HG03354 (cell line): ENCODE measurements at regions not wholly inside any gene's neighbourhood (a gene's known extent, or its start where the extent isn't known, plus 50 kb on each side); places are given as distances from the start of the nearest gene placed in this dataset.
"Not testable (repeated sequence)": the region's sequence is repeated elsewhere in the genome, so short reads cannot be mapped to it uniquely, and the experiment has no call there.

Source experiments
- ATAC-seq: cut with Tn5 transposase; IDR thresholded peaks from one replicate; pipeline ENCODE4 v1.9.1; 2021; ENCODE audit warnings: mild to moderate bottlenecking; ENCODE audit not compliant: unreplicated experiment, poor library complexity, severe bottlenecking

GRCh38 chr18:6565815-6566081 lies 151.0 kb upstream of the L3MBTL4 start:
- no peak for ATAC-seq

GRCh38 chr18:6566338-6566911 lies 151.7 kb upstream of the L3MBTL4 start:
- ATAC-seq: no peak

GRCh38 chr18:6569813-6570212 lies 155.1 kb upstream of the L3MBTL4 start:
- ATAC-seq: no peak

GRCh38 chr18:6570581-6571238 lies 156.0 kb upstream of the L3MBTL4 start:
- no peak for ATAC-seq

- no peak for ATAC-seq
Measured at GRCh38 chr18:6571239-6571602, 156.5 kb upstream of the L3MBTL4 start.

GRCh38 chr18:6572192-6572591 lies 157.3 kb upstream of the ARHGAP28 start:
- ATAC-seq: not testable (repeated sequence)

- ATAC-seq: no peak
Measured at GRCh38 chr18:6574631-6575030, 154.9 kb upstream of the ARHGAP28 start.

GRCh38 chr18:6575908-6576307 lies 153.6 kb upstream of the ARHGAP28 start:
- ATAC-seq: no peak

- no peak for ATAC-seq
Measured at GRCh38 chr18:6576718-6577375, 152.7 kb upstream of the ARHGAP28 start.

GRCh38 chr18:6578686-6579085 lies 150.8 kb upstream of the ARHGAP28 start:
- ATAC-seq: no peak

- ATAC-seq: no peak
Measured at GRCh38 chr18:6579486-6579885, 150.0 kb upstream of the ARHGAP28 start.

GRCh38 chr18:6580401-6580800 lies 149.1 kb upstream of the ARHGAP28 start:
- ATAC-seq: no peak

- no peak for ATAC-seq
Measured at GRCh38 chr18:6589923-6590322, 139.6 kb upstream of the ARHGAP28 start.

GRCh38 chr18:6590326-6590725 lies 139.2 kb upstream of the ARHGAP28 start:
- no peak for ATAC-seq

- no peak for ATAC-seq
Measured at GRCh38 chr18:6591491-6591890, 138.0 kb upstream of the ARHGAP28 start.

- ATAC-seq: no peak
Measured at GRCh38 chr18:6592522-6592921, 137.0 kb upstream of the ARHGAP28 start.

GRCh38 chr18:6593142-6593885 lies 136.2 kb upstream of the ARHGAP28 start:
- no peak for ATAC-seq

- ATAC-seq: no peak
Measured at GRCh38 chr18:6595666-6596065, 133.8 kb upstream of the ARHGAP28 start.

GRCh38 chr18:6598657-6599056 lies 130.9 kb upstream of the ARHGAP28 start:
- ATAC-seq: no peak

GRCh38 chr18:6600667-6601167 lies 128.8 kb upstream of the ARHGAP28 start:
- ATAC-seq: no peak

GRCh38 chr18:6601241-6601640 lies 128.3 kb upstream of the ARHGAP28 start:
- no peak for ATAC-seq
